GM10266 (cell line): ENCODE measurements at regions not wholly inside any gene's neighbourhood (a gene's known extent, or its start where the extent isn't known, plus 50 kb on each side); places are given as distances from the start of the nearest gene placed in this dataset.

Experiments used
- DNase-seq: peaks from one replicate; pipeline ENCODE4 v3.0.0; 2012; ENCODE audit errors: extremely low spot score
- TF ChIP-seq, protein P1 (sequence below): IDR thresholded peaks from 2 replicates; pipeline ENCODE4 v1.5.1; 2012; ENCODE audit warnings: mild to moderate bottlenecking, low read depth; ENCODE audit not compliant: control insufficient read depth, insufficient read depth; ENCODE audit errors: missing control alignments

DNA sequence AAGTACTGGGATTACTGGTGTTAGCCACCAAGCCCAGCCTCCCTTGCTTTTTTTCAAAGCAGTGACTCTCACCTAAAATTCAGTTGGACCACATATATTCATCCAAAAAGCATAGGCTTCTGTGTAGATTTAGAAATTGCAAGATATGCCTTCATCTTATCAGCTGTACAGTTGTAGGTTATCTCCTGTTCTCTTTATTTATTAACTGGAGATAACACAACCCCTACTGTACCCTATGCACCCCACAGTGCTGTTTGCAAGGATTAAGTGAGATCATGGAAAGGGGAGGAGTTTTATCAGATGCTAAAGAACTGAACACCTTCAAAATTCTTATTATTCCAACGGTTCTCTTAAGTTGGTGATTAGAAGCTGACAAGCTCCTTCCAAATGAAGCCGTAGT, 164.4 kb upstream of the JARID2 start:
- no peak for DNase-seq
- TF ChIP-seq, protein P1, sequence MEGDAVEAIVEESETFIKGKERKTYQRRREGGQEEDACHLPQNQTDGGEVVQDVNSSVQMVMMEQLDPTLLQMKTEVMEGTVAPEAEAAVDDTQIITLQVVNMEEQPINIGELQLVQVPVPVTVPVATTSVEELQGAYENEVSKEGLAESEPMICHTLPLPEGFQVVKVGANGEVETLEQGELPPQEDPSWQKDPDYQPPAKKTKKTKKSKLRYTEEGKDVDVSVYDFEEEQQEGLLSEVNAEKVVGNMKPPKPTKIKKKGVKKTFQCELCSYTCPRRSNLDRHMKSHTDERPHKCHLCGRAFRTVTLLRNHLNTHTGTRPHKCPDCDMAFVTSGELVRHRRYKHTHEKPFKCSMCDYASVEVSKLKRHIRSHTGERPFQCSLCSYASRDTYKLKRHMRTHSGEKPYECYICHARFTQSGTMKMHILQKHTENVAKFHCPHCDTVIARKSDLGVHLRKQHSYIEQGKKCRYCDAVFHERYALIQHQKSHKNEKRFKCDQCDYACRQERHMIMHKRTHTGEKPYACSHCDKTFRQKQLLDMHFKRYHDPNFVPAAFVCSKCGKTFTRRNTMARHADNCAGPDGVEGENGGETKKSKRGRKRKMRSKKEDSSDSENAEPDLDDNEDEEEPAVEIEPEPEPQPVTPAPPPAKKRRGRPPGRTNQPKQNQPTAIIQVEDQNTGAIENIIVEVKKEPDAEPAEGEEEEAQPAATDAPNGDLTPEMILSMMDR = no peak

DNA sequence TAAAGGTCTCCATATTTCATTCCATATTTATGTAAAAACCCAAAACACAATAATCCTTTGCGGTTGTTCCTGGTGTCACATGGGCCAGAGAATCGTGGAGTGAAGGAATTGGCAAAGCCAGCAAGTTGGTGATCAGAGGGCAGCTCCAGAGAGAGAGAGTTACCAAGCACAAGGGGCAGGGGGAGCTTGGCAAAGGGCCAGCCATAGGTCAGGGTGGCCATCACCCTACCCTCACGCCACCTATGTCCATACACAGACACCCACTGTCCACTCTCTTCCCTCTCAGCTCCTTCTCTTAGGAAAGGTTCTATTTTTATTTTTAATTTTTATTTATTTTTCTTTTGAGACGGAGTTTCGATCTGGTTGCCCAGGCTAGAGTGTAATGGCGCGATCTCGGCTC, 163.2 kb upstream of the JARID2 start:
- no peak for DNase-seq
- TF ChIP-seq, protein P1 = no peak

DNA sequence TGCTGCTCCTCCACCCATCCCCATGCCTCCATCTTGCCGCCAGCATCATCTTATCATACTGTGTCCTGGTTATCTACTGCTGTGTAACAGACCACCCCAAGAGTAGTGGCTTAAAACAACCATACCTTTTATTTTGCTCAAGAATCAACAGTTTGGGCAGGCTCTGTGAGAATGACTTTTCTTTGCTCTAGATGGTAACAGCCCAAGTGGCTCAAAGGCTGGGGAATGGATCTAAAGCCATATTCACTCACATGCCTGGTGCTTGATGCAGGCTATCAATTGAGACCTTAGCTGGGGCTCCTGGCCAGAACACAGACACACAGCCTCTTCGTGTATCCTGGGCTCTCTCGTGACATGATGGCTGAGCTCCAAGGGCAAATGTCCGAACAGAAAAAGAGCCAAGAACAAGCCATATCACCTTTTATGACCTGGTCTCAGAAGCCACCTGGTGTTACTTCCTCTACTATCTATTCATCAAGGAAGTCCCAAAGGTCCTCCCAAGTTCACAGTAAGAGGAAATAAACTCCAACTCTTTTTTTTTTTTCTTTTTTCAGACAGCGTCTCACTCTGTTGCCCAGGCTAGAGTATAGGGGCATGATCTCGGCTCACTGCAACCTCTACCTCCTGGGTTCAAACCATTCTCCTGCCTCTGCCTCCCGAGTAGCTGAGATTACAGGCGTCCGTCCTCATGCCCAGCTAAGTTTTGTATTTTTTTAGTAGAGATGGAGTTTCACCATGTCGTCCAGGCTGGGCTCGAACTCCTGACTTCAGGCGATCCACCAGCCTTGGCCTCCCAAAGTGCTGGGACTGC, 159.3 kb upstream of the JARID2 start:
- no peak for DNase-seq
- TF ChIP-seq, protein P1 = no peak

DNA sequence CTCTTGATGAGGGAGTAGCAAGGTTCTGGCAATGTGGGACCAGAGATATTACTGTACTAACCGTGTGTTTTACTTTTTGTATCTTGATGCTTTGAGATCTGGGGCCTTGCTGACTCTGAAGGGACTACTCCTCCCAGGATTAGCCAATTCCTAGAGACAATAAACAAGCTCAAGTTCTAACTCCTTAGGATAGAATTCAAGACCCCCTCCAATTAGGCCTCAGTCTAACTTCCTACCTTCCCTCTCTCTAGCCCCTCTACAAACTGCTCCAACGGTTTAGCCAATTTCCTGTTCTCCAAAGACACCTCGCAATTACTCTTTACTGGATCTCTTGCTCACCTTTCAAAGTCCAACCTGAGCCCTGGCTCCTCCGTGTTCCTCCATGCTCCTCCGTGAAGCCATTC, 158.7 kb upstream of the JARID2 start:
- DNase-seq = no peak
- TF ChIP-seq, protein P1 = no peak

DNA sequence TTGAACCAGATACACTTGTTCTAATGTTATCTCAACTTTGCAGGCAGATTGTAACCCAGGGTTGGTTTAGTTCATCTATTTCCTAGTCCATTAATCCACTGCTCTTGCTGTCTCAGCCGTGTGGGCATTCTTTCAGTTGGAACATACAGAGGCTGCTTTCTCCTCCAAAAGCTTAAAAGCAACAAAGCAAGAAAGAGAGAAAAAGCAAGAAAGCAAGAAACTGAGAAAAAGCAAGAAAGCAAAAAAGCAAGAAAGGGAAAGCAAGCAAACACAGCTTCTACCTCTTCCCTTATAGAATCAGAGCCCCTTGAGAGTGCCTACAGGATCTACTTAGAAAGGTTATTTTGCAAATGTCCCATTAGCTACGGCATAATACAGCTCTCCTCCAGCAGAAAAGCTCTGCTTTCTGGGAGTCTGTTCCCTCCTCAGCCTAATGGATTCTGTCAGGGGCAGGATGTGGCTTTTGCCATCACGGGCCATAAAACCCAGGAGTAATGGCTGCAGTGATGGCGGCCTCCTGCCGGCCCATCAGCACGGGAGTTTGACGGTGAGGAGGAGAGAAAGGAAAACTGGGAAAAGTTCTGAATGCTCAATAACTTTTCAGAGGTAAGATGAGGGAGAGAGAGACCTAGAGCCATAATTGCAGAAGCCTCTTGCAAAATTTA, 156.8 kb upstream of the JARID2 start:
- TF ChIP-seq, protein P1 = no peak
- DNase-seq = no peak

DNA sequence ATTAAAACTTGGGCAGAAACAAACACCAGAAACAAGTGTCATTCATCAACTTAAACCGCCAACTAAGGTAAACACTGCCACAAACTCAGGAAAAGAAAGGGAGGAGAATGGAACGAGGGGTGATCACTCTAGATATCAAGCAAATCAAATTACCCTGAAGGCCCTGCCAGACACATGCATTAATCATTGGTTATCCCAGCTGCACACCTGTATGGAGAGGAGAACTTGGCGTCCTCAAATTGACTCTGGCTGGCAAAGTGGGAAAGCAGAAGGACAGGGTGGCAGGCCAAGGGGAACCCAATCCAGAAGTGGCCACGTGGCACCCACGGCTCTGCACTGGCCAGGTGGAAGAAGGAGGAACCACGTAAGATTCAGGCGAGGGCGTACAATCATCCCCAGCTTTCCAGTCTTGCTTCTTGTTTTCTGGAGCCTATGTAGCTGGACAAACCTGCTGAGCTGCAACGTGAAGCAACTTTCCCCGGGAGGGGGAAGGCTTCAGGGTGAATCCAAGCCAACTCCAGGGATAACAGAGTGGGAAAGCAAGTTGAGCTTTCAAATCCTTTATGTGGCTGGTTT, 156.2 kb upstream of the JARID2 start:
- DNase-seq = no peak
- TF ChIP-seq, protein P1 = no peak

DNA sequence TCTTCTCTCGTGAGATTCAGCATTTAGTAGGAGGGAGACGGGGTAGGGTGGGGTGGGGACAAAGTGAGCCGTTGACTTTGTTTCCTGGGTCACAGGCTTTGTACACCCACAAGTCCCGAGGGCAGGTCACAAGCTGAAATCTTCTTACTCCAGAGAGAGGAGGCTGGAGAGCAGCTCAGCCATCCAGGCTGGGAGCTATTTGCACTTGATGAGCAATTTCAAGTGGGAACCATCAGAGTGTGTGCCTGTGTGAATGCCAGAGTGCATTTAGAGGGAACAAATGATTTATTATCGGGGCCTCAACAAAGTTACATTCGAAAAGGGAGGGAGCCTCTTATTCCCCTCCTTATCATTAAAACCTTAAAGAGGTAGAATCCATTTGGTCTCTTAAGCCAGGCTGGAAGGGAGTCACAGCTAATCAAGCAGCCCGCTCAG, 155.7 kb upstream of the JARID2 start:
- DNase-seq = no peak
- TF ChIP-seq, protein P1 = no peak
